ENCODE measurements at regions not wholly inside any gene's neighbourhood (a gene's known extent, or its start where the extent isn't known, plus 50 kb on each side); places are given as distances from the start of the nearest gene placed in this dataset.

DNA sequence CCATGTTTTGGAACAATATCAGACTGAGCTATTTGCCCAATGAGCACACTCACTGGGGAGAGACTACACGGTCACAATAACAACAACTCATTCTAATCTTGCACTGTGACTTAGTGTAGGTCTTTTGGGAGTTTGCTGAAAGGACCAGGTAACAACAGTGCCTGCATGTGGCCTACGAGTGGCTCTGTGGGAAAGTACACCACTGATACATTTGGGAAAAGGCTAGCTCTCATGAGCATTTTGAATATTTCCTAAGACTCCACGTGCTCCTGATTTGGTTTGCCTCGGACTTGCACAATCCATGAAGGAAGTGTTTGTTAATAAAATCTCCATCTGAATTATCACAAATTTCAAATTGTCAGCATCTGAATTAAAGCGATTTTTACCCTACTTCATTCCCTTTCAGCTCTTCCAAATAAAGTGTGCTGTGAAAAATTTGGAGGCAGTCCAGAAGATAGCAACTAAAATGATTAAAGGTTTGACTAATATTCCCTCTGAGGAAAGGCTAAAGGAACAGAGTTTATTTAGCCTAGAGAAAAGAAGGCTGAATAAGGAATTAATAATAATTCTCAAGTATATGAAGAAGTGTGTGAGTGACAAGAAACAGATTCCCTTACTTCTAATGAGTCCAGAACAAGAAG, 406.4 kb downstream of the PPARGC1A start:
- DNase-seq = no peak
- ChIA-PET POLR2A (no interaction called here), CTCF (no interaction called here)
- H3K9me3 Mint-ChIP-seq = peaks cover 7% of the 10 kb centered on the region
- no peaks in the 10 kb centered on the region for H3K4me1 Mint-ChIP-seq (ENCODE audit: low read depth)
- intact Hi-C loops (cut with DNase I, micrococcal nuclease) = no loop called here
- H3K4me3 Mint-ChIP-seq = no peak overlapping the region
- H3K4me3 ChIP-seq (ENCODE audit: low read length) = no peak overlapping the region
- H3K27ac ChIP-seq (ENCODE audit: low read depth in 1 of 2, low read length in 2 of 2) = no peak overlapping the region
- no peaks in the 10 kb centered on the region for H3K36me3 Mint-ChIP-seq (ENCODE audit: low read depth)
- H3K27me3 ChIP-seq (ENCODE audit: control insufficient read depth in 1 of 2, insufficient read depth in 2 of 2, low read length in 2 of 2) = no peaks in the 10 kb centered on the region
- H3K4me1 ChIP-seq (ENCODE audit: insufficient read depth, low read length) = no peaks in the 10 kb centered on the region
- H3K9me3 ChIP-seq (ENCODE audit: control insufficient read depth in 1 of 2, insufficient read depth in 1 of 2, low read length in 2 of 2) = no peaks in the 10 kb centered on the region
- TF ChIP-seq, protein P1, sequence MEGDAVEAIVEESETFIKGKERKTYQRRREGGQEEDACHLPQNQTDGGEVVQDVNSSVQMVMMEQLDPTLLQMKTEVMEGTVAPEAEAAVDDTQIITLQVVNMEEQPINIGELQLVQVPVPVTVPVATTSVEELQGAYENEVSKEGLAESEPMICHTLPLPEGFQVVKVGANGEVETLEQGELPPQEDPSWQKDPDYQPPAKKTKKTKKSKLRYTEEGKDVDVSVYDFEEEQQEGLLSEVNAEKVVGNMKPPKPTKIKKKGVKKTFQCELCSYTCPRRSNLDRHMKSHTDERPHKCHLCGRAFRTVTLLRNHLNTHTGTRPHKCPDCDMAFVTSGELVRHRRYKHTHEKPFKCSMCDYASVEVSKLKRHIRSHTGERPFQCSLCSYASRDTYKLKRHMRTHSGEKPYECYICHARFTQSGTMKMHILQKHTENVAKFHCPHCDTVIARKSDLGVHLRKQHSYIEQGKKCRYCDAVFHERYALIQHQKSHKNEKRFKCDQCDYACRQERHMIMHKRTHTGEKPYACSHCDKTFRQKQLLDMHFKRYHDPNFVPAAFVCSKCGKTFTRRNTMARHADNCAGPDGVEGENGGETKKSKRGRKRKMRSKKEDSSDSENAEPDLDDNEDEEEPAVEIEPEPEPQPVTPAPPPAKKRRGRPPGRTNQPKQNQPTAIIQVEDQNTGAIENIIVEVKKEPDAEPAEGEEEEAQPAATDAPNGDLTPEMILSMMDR (IDR thresholded peaks at IDR 0.05) = no peak
- no peaks in the 10 kb centered on the region for H3K36me3 ChIP-seq (ENCODE audit: insufficient read depth, low read length)
- no peak for ATAC-seq (ENCODE audit: poor library complexity)
- no peak overlapping the region for H3K27ac Mint-ChIP-seq
- no peaks in the 10 kb centered on the region for H3K27me3 Mint-ChIP-seq

DNA sequence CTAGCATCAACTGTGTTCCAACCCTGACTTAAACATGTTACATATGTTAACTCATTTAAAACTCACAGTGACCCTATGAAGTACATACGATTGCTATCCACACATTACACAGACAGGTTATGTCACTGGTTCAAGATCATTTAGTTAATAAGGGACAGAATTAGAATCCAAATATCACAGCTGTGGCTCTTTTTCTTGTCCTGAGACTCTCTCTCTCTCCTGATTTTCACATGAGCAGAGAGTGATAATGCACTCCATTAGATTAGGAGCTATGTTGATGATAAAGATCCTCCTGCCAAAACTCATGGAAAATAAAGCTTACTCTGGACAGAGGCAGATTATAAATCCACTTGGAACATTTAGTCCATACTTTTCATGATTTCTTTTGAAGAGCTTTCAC, 408.3 kb downstream of the PPARGC1A start:
- no peak for DNase-seq
- H3K36me3 ChIP-seq (ENCODE audit: insufficient read depth, low read length) = no peaks in the 10 kb centered on the region
- H3K27ac ChIP-seq (ENCODE audit: low read depth in 1 of 2, low read length in 2 of 2) = no peak overlapping the region
- Mint-ChIP-seq H3K4me3 (no peak overlapping the region), H3K9me3 (peaks cover 5% of the 10 kb centered on the region), H3K27me3 (no peaks in the 10 kb centered on the region), H3K36me3 (ENCODE audit: low read depth) (no peaks in the 10 kb centered on the region), H3K4me1 (ENCODE audit: low read depth) (no peaks in the 10 kb centered on the region), H3K27ac (no peak overlapping the region)
- TF ChIP-seq, protein P1 (IDR thresholded peaks at IDR 0.05) = no peak
- no peak overlapping the region for H3K4me3 ChIP-seq (ENCODE audit: low read length)
- intact Hi-C loops (cut with DNase I, micrococcal nuclease) = no loop called here
- no peaks in the 10 kb centered on the region for H3K9me3 ChIP-seq (ENCODE audit: control insufficient read depth in 1 of 2, insufficient read depth in 1 of 2, low read length in 2 of 2)
- no peaks in the 10 kb centered on the region for H3K4me1 ChIP-seq (ENCODE audit: insufficient read depth, low read length)
- no peaks in the 10 kb centered on the region for H3K27me3 ChIP-seq (ENCODE audit: control insufficient read depth in 1 of 2, insufficient read depth in 2 of 2, low read length in 2 of 2)
- ChIA-PET POLR2A (no interaction called here), CTCF (no interaction called here)
- ATAC-seq (ENCODE audit: poor library complexity) = no peak

DNA sequence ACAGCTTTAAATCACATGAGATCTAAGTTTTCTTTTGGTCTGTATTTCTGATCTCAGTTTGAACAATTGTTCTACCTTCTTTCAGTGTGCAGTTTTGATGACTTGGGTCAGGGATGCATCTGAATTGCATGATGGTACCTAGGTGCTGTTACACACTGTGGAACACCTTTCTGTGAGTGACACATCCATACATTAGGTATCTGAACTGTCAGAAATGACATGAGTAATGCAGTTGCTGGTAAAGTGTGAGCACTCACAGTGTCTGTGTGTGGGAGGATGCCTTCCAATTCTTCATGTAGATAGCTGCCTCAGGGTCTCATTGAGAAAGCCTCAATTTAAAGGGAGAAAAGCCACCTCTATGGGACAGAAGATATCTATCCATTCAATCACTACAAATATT, 411.9 kb downstream of the PPARGC1A start:
- POLR2A ChIA-PET = no interaction called here
- Histone ChIP-seq H3K9me3 (ENCODE audit: control insufficient read depth in 1 of 2, insufficient read depth in 1 of 2, low read length in 2 of 2) (no peaks in the 10 kb centered on the region), H3K36me3 (ENCODE audit: insufficient read depth, low read length) (no peaks in the 10 kb centered on the region), H3K27ac (ENCODE audit: low read depth in 1 of 2, low read length in 2 of 2) (no peak overlapping the region), H3K4me3 (ENCODE audit: low read length) (no peak overlapping the region), H3K4me1 (ENCODE audit: insufficient read depth, low read length) (no peaks in the 10 kb centered on the region), H3K27me3 (ENCODE audit: control insufficient read depth in 1 of 2, insufficient read depth in 2 of 2, low read length in 2 of 2) (no peaks in the 10 kb centered on the region)
- intact Hi-C loops (cut with DNase I, micrococcal nuclease) = no loop called here
- DNase-seq (no peak), ATAC-seq (ENCODE audit: poor library complexity) (no peak)
- Mint-ChIP-seq H3K27me3 (no peaks in the 10 kb centered on the region), H3K27ac (no peak overlapping the region), H3K9me3 (peaks cover 6% of the 10 kb centered on the region), H3K4me3 (no peak overlapping the region), H3K36me3 (ENCODE audit: low read depth) (no peaks in the 10 kb centered on the region), H3K4me1 (ENCODE audit: low read depth) (no peaks in the 10 kb centered on the region)
- TF ChIP-seq, protein P1 (IDR thresholded peaks at IDR 0.05) = no peak
- CTCF ChIA-PET = no interaction called here

Data from CD4-positive, alpha-beta T cell (primary cell).